ENCODE measurements at regions not wholly inside any gene's neighbourhood (a gene's known extent, or its start where the extent isn't known, plus 50 kb on each side); places are given as distances from the start of the nearest gene placed in this dataset.

DNA sequence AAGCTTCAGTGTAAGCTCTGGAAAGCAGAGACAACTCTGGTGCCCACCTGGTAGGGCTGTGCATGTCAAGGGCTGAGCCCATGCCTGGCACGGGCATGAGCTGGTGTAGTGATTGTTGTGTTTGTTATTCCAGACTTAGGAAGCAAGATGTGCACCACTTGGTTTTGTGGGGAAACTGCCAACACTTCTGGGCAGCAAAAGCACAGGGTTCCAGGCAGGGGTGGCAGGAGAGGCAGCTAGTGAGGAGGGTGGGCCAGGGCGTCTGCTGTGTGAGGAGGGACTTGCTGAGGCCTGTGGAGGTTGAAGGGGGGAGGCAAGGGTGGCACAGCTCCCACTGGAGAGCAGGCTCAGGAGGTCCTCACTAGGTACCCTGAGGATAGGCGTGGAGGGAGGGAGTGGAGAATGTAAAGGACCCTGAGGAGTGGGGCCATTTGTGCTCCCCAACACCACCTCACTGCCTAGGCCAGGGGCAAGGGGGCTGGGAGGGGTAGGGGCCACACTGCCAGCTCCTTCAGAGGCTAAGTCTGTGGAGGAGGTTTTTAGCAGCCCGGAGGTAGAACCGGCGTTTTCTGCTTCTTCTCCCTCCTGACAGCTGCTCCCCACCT, 104.0 kb upstream of the POU3F3 start:
- TF ChIP-seq, protein P1, sequence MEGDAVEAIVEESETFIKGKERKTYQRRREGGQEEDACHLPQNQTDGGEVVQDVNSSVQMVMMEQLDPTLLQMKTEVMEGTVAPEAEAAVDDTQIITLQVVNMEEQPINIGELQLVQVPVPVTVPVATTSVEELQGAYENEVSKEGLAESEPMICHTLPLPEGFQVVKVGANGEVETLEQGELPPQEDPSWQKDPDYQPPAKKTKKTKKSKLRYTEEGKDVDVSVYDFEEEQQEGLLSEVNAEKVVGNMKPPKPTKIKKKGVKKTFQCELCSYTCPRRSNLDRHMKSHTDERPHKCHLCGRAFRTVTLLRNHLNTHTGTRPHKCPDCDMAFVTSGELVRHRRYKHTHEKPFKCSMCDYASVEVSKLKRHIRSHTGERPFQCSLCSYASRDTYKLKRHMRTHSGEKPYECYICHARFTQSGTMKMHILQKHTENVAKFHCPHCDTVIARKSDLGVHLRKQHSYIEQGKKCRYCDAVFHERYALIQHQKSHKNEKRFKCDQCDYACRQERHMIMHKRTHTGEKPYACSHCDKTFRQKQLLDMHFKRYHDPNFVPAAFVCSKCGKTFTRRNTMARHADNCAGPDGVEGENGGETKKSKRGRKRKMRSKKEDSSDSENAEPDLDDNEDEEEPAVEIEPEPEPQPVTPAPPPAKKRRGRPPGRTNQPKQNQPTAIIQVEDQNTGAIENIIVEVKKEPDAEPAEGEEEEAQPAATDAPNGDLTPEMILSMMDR (IDR thresholded peaks at IDR 0.05; ENCODE audit: extremely low read depth, insufficient read depth, missing control alignments): no peak
- in situ Hi-C loops (cut with MboI; ENCODE audit: low pct_unique_long_range_greater_than_20kb, low sequenced_read_pairs, unreplicated experiment): no loop called here
- DNase-seq (ENCODE audit: low spot score): no peak

DNA sequence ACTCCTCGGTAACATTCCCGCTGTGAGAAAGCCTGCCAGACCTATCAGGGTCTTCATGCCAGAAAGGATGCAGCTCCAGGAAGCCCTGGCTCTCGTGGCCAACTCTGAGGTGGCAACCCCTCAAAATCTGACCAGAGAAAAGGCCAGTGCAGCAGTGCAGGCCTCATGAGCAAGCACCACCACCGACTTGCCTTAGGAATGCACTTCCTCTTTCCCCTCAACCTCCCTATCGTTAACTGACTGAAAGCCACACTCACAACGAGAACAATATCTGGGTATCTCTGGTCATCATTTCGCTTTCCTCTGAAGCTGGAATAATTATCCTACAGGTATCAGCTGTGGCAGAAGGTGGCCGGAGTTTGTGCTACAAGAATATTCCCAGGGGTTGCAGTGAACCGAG, 101.4 kb upstream of the POU3F3 start:
- no peak for DNase-seq (ENCODE audit: low spot score)
- in situ Hi-C loops (cut with MboI; ENCODE audit: low pct_unique_long_range_greater_than_20kb, low sequenced_read_pairs, unreplicated experiment): no loop called here
- TF ChIP-seq, protein P1 (IDR thresholded peaks at IDR 0.05; ENCODE audit: extremely low read depth, insufficient read depth, missing control alignments): no peak

DNA sequence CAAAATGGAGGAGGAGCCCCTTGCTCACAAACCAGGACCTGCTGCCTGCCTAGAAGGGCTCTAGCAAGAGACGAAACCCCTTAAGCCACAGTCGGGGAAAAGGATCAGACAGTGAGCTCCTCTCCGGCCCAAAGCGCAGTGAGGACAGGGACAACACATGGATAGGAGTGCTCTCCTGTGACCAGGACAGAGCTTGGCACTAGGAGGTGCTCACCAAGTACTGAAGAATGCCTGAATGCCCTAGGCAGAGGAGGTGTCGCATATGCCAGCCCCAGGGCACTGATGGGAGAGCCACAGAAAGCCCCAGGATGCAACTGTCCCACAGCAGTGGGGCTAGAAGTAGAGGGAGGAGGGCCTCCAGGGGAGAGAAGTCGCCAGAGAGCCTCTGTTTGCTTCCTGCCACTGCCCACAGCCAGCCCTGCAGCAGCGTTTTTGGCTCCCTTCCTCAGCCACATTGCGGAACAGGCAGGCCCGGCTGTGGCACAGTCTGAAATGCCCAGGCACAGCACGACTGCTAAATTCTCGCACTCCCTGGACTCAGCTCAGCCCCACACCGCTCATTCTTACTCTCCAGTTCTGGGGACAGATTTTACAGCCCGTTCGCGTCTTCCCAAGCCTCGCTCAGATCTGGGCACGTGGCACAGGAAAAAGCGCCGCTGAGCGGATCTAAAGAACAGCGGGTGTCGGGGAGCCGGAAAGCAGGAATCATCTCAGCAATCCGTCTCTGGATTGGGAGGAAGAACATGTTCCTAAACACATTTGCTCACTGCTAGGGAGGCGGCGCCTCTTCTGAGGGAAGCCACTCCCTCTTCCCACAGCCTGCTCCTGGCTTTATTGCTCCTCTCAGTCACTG, 98.7 kb upstream of the POU3F3 start:
- in situ Hi-C loops (cut with MboI; ENCODE audit: low pct_unique_long_range_greater_than_20kb, low sequenced_read_pairs, unreplicated experiment): no loop called here
- no peak for DNase-seq (ENCODE audit: low spot score)
- TF ChIP-seq, protein P1 (IDR thresholded peaks at IDR 0.05; ENCODE audit: extremely low read depth, insufficient read depth, missing control alignments): no peak

DNA sequence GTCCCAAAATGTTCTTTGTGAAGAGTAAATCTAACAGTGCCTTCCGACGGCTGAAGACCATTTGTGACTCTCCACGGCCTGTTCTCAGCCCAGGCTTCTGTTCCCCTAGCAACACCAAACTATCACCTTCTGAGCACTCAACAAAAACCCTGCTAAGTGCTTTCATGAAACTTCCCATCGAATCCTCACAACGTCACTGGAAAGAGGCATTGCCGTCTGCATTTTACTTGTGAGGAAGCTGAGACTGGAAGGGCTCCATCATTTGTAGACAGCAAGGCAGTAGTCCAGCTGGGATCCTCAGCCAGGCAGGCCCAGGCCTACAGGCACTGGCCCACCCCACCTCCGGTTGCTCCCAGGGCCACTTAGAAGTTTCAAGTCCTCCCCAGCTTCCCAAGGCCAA, 97.8 kb upstream of the POU3F3 start:
- in situ Hi-C loops (cut with MboI; ENCODE audit: low pct_unique_long_range_greater_than_20kb, low sequenced_read_pairs, unreplicated experiment): no loop called here
- TF ChIP-seq, protein P1 (IDR thresholded peaks at IDR 0.05; ENCODE audit: extremely low read depth, insufficient read depth, missing control alignments): no peak
- no peak for DNase-seq (ENCODE audit: low spot score)

DNA sequence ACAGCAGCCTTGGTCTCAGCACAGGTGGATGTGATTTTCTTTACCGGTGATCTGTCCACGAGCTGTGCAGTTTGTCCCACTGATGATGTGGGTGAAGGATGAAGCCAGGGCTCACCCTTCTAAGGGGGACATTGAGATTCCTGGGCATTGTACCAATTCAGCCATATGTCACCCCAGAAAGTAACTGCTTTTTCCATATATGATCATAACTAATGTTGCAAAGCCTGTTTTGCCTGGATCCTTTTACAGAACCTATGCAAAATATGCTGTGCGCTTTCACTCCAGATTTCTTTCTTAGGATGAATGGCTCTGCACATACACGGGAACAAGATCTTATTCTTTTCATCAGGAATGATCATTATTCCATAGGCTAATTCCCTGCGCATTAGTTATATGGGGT, 96.9 kb upstream of the POU3F3 start:
- DNase-seq (ENCODE audit: low spot score): no peak
- in situ Hi-C loops (cut with MboI; ENCODE audit: low pct_unique_long_range_greater_than_20kb, low sequenced_read_pairs, unreplicated experiment): no loop called here
- TF ChIP-seq, protein P1 (IDR thresholded peaks at IDR 0.05; ENCODE audit: extremely low read depth, insufficient read depth, missing control alignments): no peak

DNA sequence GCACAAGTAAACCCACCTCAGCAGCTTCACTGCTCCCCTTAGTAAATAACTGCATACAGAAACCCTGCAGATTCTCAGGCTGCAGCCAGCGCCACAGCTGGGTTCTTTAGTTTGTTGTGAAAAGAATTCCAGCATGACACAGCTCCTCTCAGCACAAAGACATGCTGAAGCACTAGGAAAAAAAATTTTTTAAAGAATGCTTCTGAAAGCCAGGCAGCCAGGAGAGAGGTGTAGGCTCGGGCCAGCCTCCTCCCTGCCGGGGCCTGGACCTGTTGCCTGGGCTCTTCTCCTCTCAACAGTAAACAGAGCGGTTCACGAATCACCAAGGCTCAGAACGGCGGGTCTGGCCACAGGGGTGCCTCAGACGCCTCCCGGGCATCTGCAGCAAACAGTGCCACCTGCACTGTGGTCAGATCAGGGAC, 95.7 kb upstream of the POU3F3 start:
- in situ Hi-C loops (cut with MboI; ENCODE audit: low pct_unique_long_range_greater_than_20kb, low sequenced_read_pairs, unreplicated experiment): no loop called here
- DNase-seq (ENCODE audit: low spot score): no peak
- TF ChIP-seq, protein P1 (IDR thresholded peaks at IDR 0.05; ENCODE audit: extremely low read depth, insufficient read depth, missing control alignments): no peak
